GM18511 (cell line): ENCODE measurements at regions not wholly inside any gene's neighbourhood (a gene's known extent, or its start where the extent isn't known, plus 50 kb on each side); places are given as distances from the start of the nearest gene placed in this dataset.

Experiments used
- ATAC-seq: cut with Tn5 transposase; IDR thresholded peaks from one replicate; pipeline ENCODE4 v1.9.1; 2021; ENCODE audit warnings: mild to moderate bottlenecking, moderate library complexity; ENCODE audit not compliant: unreplicated experiment

GRCh38 chr9:23288545-23288944, 537.5 kb downstream of the ELAVL2 start:
- ATAC-seq, result no peak

GRCh38 chr9:23290973-23291372, 535.1 kb downstream of the ELAVL2 start:
- no peak for ATAC-seq

- ATAC-seq, result no peak
These were observed 523.8 kb downstream of the ELAVL2 start for GRCh38 chr9:23302281-23302680.

GRCh38 chr9:23306731-23307130, 519.3 kb downstream of the ELAVL2 start:
- no peak for ATAC-seq

DNA sequence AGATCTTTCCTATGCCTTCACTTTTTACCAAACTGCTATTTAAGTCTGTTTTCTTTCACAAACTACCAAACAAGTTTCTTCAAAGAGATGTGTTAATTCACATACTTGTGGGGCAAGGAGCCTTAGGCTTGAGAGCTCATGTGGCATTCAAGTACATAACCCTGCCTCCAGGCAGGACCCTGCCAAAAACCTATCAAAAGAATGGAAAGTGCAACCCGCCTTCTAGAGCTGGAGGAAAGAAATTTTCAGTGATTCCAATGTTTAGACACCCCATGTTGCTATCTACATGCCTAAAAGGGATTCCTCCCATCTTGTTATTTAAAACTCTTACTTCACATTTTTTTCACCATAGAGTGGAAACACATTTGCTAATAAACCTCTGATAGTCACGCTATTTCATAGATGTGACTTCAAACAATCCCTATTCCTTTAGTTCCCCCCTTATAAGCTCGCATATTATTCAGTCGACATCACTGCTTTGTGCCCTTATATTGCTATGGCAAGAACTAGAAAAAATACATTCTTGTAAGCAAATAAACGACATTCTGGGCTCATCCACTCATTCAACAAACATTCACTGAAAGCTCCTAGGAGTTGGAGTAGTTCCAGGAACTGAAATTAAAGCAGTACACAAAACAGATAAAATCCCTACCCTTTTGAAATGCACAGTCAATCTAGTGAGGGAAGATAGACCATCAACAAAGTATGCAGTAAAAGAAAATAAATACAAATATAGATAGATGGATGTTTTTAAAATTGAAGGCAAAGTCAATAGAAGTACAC, 518.1 kb downstream of the ELAVL2 start:
- ATAC-seq, result no peak

DNA sequence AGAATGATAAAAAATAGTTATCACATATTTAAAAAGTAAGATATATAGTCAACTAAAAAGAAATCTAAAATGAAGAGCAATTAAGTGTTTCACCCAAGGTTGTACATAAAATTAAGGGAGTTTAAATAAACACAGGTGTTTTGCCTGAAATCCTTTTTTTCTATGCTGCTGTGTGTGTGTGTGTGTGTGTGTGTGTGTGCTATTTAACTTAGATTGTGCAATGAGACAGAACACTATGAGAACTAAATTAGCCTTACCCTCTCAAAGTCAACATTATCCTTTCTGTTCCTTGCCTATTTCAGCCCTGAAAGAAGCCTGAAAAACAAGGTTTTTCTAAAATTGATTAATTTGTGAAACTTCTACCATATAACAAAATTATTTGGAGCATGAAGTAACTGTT, 516.2 kb downstream of the ELAVL2 start:
- no peak for ATAC-seq

DNA sequence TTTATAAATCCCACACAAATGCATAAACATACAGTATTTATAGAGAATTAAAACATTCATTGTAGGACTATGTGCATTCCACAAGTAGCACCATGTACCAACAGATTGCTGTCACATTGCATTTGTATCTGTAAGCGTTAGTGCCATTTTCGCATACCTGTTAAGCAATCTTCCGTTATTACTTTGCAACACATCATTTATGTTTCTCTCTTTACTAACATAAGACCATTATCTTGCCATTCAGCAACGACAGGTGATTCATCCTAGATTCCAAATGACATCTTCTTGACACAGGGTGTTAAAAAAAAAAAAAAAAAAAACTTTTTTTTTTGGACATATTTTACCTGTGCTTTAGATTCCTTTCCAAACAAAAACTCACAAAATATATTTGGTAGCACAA, 511.8 kb downstream of the ELAVL2 start:
- ATAC-seq, result no peak

GRCh38 chr9:23319092-23319491, 506.9 kb downstream of the ELAVL2 start:
- no peak for ATAC-seq

- ATAC-seq, result no peak
These were observed 505.0 kb downstream of the ELAVL2 start for GRCh38 chr9:23321049-23321448.

GRCh38 chr9:23322392-23322791, 503.6 kb downstream of the ELAVL2 start:
- ATAC-seq, result no peak

GRCh38 chr9:23324511-23324910, 501.5 kb downstream of the ELAVL2 start:
- no peak for ATAC-seq

GRCh38 chr9:23326597-23326996, 499.4 kb downstream of the ELAVL2 start:
- ATAC-seq, result no peak

GRCh38 chr9:23341346-23341745, 484.7 kb downstream of the ELAVL2 start:
- no peak for ATAC-seq

DNA sequence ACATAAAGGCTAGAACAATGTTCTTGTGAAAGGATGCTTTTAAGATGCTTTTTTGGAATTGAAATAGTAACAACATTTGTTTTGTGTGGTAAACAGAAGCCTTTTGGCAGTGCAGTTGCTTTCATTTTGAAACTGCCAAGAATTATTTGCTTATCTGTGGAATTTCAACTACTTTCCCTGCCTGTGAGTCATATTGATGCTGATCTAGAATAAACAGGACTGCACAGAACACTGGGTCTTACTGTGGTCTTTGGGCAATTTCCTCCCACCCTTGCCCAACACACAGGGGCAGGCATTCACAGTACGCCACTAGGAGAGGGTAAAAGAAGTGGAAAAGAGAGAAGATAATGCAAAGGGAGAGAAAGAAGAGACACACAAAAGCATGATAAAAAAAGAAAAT, 483.7 kb downstream of the ELAVL2 start:
- no peak for ATAC-seq

DNA sequence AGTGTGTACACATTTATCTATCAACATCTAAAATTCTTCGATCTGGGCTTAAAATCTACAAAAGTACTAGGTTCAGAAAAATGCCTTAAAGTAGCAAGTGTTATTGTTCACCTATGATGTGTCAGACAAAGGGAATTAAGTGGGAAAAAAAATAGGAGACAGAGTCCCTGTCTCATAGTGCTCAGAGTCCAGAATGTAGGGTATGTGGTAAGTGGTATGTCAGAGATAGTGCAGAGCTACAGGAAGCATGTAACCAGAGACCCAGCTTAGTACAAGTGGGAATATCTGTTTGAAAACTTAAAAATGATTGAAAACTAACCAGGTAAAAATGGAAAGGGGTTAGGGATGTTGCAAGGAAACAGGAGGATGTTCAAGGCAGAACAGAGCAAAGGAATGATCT, 482.8 kb downstream of the ELAVL2 start:
- ATAC-seq, result no peak

GRCh38 chr9:23361096-23361495, 464.9 kb downstream of the ELAVL2 start:
- no peak for ATAC-seq

- no peak for ATAC-seq
These were observed 453.3 kb downstream of the ELAVL2 start for GRCh38 chr9:23372703-23373102.

DNA sequence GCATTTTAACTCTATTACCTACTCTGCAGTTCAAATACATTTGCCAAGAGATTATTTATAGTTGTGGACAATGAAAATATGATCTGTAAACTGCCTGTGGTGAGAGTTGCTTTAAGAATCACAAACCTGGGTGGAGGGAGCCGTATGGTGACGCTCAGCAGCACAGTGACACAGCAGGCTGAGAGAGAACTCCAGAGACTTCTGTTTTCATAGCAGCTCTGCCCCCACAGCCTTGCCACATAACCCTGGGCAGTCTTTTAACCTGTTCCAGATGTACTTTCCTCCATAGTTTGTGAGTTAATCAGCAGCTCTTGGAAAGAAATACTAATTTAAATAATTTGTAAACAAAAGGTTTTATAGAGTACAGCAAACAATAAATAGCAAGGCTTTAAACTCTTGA, 450.5 kb downstream of the ELAVL2 start:
- no peak for ATAC-seq

- no peak for ATAC-seq
These were observed 446.2 kb downstream of the ELAVL2 start for GRCh38 chr9:23379842-23380241.

DNA sequence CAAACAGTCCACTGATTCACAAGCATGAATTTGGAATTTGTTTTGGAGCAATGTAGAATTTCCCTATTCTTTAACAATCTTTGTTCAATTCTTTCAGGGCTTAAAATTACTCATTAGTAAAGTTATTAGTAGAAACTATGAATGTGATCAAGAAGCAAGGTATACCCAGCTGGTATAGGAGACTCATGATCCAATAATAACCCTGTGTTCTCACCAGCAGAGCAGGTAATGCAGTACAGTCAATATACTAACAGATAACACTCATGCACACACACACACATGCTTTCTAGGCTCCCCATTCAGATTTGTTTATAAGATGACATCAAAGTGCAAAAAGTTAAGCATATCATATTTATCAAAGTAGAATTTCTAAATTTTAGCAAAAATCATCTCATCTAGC, 445.2 kb downstream of the ELAVL2 start:
- no peak for ATAC-seq

DNA sequence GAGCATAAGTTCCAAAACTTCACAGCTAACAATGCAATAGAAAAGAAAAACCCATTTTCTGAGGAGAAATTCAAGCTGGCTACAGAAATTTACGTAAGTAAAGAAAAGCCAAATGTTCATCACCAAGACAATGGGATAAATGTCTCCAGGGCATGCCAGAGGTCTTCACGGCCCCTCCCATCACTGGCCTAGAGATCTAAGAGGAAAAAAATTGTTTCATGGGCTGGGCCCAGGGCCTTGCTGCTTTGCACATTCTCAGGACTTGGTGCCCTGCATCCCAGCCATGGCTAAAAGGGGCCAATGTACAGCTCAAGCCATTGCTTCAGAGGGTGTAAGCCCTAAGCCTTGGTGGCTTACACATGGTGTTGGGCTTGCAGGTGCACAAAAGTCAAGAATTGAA, 443.6 kb downstream of the ELAVL2 start:
- ATAC-seq, result no peak

- no peak for ATAC-seq
These were observed 431.9 kb downstream of the ELAVL2 start for GRCh38 chr9:23394189-23394588.

- ATAC-seq, result no peak
These were observed 417.2 kb downstream of the ELAVL2 start for GRCh38 chr9:23408874-23409273.
